CMK (cell line): ENCODE measurements at regions not wholly inside any gene's neighbourhood (a gene's known extent, or its start where the extent isn't known, plus 50 kb on each side); places are given as distances from the start of the nearest gene placed in this dataset.

Experiments used
- DNase-seq: peaks from one replicate; pipeline ENCODE4 v3.0.0-alpha.2; 2010; ENCODE audit warnings: low read depth

DNA sequence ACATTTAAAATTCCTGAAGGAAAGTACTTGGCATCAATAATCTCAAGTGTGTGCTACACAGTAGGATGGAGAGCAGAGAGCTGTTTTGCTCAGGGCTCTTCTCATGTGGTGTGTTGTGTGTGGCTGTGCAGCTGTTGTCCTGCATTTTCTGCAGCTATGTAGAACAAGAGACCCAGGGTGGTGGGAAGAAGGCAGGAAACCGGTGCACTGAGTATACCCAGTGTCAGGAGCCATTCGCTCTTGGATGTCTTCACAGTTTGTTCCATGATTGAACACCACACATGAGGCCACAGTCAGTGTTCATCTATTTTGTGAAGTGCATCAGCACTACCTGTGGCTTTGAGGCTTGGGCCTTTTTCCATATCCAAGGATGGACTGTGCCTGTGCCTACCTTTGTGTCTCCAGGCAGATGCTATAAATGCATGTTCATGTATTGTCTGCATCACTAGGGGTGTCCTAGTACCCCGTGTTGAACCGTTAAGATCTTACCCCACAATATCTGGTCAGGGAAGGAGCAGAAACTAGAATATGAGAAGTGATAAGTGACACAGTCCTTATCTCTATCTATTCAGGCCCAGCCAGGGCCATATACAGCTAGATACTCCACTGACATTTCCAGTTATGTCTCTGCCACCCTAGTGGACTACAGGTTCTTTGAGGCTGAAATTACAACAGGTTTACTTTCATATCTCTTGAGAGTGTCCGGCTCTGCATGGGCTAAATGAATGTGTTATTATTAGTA lies 194.3 kb downstream of the NR2F2 start:
- DNase-seq, result peak; percentile 9

DNA sequence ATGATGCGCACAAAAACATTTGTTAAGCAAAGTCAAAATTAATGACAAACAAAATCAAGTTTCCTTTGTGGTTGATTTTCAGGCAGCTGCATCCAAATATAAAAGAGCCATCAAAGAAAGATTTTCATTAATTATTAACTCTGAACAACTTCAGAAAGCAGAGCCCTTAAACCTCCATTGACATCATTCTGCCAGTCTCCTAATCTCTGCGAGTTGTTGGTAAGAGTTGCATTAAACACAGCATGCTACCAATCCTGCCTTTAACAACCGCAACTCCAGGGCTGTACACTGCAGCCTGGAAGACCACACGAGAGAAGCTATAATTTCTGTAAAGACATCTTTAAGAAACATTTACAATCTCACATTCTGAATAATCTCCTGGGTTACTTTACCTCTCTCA lies 204.6 kb downstream of the NR2F2 start:
- DNase-seq, result no peak

GRCh38 chr15:96538491-96538890 lies 208.0 kb downstream of the NR2F2 start:
- no peak for DNase-seq

DNA sequence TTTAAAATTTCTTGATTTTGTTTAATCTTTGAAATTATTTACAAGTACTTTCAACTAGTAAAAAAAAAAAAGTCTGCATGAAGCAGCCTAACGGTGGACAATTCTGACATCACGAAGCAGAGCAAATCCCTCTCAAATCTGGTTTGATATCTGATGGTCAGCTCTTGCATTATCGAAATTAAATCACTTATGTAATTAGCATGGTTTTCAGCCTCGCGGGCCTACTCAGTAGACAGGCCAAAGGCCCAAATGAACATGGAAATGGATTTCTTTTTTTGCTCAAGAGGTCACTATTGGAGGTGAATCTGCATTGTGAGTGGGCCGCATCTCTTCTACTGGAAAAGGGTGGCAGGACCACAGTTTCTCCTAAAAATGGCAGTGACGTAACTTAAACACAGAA lies 209.8 kb downstream of the NR2F2 start:
- DNase-seq, result no peak

GRCh38 chr15:96542130-96542770 lies 211.8 kb downstream of the NR2F2 start:
- DNase-seq, result no peak

DNA sequence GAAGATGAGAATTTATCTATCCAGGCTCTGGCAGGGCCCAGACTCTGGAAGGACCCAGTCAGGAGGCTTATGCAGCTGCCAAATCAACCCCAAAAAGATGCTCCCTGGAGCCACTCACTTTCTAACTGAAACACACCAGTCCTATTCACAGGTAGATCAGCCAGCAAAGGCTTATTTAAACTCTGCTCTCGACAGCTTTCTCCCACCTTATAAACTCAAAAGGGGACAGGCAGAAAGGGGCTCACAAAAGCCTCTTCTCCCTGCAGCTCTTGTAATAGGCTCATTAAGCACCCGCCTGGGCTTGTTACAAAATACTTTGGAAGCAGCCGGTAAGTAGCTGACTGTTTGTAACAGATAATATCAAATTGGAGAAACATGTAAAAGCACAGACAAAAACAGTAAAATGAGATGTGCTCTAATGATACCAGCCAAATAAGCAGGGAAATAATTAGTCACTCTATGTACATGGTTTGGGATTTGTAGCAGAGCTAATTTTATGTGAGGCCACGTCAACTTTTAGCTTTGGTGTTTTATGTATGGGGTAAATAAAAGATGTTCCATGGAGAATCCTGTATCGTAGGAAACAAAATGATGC lies 213.8 kb downstream of the NR2F2 start:
- DNase-seq, result no peak

DNA sequence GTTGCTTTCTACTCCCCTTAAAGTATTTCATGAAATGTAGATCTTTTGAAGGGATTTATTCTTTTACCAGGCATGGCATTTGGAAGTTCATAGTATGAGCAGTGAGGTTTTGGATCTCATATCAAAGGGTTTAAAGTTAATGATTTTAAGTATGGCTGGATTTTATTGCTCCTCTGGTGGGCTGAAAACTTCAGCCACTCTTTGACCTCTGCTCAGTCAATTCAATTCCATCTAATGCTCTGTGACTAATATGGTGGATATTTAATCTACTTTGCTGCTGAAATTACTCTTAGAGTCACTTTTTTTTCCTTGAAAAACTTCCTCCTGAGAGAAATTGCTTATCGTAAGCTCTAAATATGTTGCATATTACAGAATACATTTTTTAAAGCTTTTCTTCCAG lies 218.6 kb downstream of the NR2F2 start:
- no peak for DNase-seq

- no peak for DNase-seq
These were observed 220.7 kb downstream of the NR2F2 start for GRCh38 chr15:96551196-96551595.

DNA sequence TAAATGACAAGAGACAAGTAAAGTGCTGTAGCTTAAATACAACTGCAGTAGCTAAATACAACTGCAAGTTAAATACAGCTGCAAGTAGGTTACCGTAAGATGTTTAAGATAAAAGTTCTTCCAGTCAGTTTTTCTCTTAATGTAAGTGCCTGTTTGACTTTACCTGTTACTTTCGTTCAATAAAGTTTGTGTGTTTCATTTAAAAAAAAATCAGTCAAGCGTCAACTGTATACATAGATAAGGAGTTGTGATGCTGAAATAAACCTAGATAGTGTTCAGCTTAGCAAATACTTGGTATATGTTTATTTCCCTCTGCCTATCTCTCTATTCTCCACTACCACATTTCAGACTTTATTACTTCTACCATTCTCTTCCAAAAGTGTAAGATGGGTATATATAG lies 221.2 kb downstream of the NR2F2 start:
- no peak for DNase-seq

- DNase-seq, result no peak
These were observed 222.5 kb downstream of the NR2F2 start for GRCh38 chr15:96553006-96553405.

DNA sequence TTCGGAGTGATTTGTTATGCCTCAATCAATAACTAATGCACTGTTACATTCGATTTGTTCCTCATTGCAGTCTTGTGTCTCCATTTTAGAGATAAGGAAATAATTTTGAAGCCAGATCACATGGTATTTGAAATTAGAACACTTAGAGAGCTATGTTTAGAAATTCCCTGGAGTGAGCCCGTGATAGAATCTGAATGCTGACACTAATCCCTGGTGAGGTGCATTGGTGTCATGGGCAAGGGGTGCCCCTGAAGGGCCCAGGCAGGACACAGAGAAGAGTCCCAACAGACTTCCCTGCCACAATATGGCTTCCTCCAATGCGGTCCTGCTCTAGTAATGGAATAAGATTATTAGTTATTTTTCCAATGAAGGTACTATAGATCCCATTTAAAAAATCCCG lies 223.0 kb downstream of the NR2F2 start:
- DNase-seq, result no peak

DNA sequence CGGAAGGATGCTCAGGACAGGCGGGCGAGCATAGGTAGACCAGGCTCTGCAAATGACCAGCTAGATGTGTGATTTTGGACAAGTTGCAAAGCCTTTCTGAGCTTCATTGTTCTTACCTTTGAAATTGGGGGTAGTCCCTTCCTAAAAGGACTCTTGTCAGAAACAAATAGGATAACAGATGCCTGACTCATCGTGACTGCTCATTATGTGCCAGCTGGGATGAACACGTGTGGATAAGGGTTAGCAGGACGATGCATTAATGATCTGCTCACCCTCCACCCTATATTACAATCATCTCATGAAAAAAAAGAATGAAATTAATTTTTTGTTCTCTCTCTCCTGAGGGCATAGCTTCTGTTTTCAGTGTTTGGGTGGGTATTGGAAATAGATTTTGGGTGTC lies 223.4 kb downstream of the NR2F2 start:
- no peak for DNase-seq

DNA sequence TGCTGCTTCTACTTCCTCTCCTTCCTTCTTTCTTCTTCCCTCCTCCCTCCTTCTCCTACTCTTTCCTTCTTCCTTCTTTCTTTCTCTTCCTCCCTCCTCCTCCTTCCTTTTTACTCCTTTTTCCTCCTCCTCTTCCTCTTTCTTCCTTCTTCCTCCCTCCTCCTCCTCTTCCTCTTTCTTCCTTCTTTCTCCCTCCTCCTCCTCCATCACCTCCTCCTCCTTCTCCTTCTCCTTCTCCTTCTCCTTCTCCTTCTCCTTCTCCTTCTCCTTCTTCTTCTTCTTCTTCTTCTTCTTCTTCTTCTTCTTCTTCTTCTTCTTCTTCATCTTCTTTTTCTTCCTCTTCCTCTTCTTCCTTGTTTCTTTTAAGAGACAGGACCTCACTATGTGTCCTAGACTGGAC lies 224.0 kb downstream of the NR2F2 start:
- DNase-seq, result no peak

DNA sequence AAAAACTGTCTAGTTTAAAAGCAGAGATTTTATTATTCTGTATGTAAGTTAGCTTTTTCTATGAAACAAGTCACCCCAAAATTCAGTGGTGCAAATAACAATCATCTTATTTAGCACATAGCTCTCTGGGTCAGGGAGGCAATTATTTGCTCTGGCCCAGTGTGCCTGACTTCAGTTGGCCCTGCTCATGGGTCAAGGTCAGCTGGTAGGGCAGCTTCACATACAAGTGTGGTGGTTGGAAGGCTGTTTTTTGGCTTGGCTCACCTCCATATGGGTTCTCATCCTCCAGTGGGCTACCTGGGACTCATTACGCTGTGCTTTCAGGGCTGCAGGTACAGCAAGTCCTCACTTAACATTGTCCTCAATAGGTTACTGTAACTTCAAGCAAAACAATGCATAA lies 228.6 kb downstream of the NR2F2 start:
- DNase-seq, result no peak

DNA sequence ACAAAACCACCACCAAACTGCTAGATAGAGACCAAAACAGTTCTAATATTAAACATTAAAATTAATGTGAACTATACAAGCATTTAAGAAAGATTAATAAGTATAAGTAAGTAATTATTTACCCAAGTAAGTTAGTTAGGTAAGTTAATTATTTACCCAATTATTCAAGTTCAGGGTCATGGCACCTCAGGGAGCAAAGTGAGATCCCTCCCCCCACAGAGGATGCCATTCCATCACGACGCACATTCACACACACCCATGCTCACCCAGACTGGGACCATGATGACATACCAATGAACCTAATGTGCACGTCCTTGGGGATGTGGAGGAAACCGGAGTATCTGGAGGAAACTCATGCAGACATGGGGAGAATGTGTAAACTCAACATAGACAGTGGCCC lies 229.1 kb downstream of the NR2F2 start:
- DNase-seq, result no peak

GRCh38 chr15:96560246-96560895 lies 229.9 kb downstream of the NR2F2 start:
- no peak for DNase-seq

DNA sequence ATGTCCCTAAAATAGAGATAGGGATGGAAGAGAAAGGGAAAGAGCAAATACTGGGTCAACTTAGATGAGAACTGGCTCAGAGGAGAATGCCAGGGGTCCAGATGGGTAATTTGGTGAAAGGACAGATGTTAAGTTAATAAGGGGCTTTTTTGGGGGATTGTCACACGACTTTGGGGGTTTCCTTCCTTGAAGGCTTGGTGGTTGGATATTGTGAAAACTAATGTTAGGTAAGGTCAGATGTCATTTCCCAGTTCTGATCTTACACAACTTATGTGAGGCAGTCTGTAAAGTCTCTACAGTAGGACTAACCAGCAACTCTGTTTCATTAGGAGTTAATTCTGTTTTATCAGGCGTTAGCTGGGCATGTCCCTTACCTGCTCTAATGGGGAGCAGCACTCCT lies 231.1 kb downstream of the NR2F2 start:
- DNase-seq, result no peak

DNA sequence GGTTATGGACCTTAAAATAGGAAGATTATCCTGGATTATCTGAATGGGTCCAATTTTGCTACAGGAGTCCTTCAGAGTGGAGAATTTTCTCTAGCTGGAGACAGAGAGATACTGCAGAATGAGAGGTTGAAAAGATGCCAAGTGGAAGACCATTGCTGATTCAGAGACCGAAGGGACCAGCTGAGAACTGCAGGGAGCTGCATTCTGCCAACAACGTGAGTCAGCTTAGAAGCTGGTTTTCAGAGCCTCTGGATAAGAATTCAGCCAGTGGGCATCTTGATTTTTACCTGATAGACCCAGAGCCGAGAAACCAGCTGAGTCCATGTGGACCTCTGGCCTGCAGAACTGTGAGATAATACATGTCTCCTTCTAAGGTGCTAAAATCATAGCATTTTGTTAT lies 234.0 kb downstream of the NR2F2 start:
- no peak for DNase-seq

DNA sequence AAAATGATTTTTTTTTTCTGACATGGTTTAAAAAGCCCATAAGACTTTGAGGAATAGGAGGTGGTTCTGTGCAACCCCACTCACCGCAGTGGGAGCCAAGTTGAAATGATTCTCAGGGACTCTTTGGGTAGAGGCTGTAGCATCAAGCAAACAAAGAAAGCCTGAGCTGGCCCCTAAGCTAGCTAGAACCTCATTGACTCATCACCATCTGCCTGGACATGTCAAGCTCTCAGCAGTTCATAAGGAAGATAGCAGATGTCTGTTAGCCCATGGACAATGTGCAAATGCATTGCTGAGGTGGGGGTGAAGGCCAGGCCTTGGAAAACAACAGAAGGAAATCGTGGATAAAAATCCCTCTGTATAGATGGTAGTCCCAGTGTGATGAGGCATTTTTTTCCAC lies 234.8 kb downstream of the NR2F2 start:
- no peak for DNase-seq

- no peak for DNase-seq
These were observed 244.3 kb downstream of the NR2F2 start for GRCh38 chr15:96574782-96575181.

DNA sequence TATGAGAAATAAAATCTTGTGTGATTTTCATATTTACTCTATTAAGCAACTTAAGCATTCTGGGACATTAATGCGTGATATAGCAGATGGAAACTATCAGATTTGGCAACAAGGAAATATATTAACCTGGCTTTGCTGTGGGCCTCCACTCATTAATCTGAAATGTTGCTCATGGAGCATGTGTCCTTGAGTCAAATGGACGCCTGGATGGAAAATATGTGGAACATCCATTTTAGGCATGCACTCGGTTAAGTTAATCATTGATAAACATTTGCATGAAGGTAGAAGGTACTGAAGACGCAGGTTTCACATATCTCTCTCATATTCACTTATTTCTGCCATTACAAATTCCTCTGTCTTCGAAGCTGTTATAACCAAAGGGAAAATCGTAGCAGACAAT lies 246.1 kb downstream of the NR2F2 start:
- DNase-seq, result no peak

DNA sequence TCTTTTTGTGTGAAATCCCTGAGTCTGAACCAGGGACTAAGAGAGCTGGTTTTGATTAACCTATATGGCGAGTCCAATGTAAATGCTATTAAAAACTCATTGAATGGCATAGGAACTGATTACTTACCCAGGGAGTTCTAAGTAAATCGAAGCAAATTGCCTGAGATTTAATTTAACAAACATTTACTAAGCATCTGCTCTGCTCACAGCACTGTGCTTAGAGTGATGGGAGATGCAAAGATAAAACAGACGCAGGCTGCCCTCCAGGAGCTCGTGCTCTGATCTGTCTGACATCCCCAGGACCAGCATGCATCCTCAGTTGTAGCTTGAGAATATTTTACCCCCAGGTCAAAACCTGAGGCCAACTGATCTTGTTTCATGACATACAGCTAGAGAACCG lies 247.9 kb downstream of the NR2F2 start:
- no peak for DNase-seq

DNA sequence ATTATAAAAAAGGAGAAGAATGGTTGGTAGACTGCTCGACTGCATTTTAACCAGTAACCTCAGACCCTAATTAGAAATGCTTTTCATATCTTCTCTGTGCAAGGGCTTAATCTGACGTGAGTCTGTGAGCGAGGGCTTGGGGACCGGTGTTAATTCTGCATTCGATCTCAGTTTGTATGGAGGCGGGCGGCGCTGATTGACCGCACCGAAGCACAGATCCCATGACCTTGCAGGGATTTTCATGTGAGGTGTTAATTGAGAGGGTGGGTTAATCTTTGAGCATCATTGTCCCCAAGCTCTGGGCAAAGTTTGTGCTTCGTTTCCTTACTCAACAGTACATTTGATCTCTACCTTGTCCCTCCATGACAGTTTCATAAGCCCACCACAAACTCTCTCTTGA lies 250.9 kb downstream of the NR2F2 start:
- no peak for DNase-seq
